NB4 (cell line): ENCODE measurements at regions not wholly inside any gene's neighbourhood (a gene's known extent, or its start where the extent isn't known, plus 50 kb on each side); places are given as distances from the start of the nearest gene placed in this dataset.

Experiments
- CTCF ChIP-seq: IDR thresholded peaks from one replicate; pipeline ENCODE4 v1.5.1; 2012; ENCODE audit warnings: low read depth, low read length
- MAX ChIP-seq: IDR thresholded peaks from 2 replicates; pipeline ENCODE4 v1.6.1; 2011; ENCODE audit warnings: low read depth, low read length
- MYC ChIP-seq: IDR thresholded peaks from 2 replicates; pipeline ENCODE4 v1.6.1; 2011; ENCODE audit warnings: low read depth, low read length
- POLR2A ChIP-seq: IDR thresholded peaks from 2 replicates; pipeline ENCODE4 v1.6.1; 2011; ENCODE audit warnings: mild to moderate bottlenecking; ENCODE audit not compliant: insufficient read length; ENCODE audit errors: extremely low read depth

DNA sequence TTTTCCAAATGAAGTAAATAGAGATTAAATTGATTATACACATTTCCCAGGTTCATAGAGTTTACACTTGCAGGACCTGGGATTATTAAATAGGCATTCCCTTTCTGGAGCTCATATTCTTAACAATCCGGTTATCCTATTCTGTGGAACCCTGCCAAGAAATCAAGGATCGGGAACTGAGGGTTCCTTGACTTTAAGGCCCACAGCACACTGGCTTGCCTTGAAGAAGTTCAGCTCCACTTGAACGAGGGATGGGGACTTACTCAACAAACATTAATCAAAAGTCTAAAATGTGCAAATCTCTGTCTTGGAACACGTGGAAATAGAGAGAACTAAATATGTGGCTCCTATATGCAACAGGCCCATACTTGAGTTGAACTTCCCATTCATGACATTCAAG is 142.3 kb upstream of the RGPD4 start:
- TF ChIP-seq CTCF (no peak), POLR2A (no peak), MAX (no peak), MYC (no peak)
